ENCODE measurements at regions not wholly inside any gene's neighbourhood (a gene's known extent, or its start where the extent isn't known, plus 50 kb on each side); places are given as distances from the start of the nearest gene placed in this dataset.

- no peaks in the 10 kb centered on the region for H3K36me3 ChIP-seq
- no peaks in the 10 kb centered on the region for H3K9me3 ChIP-seq
- WGBS, 2 donors, result 42 to 46% methylated on average over 2 of the region's 2 CpGs
- ATAC-seq (no peak), DNase-seq (no peak)
- H3K27me3 ChIP-seq, result no peaks in the 10 kb centered on the region
- intact Hi-C loops (cut with DNase I), result no loop called here
- no peak overlapping the region for H3K27ac ChIP-seq
- no peak for TF ChIP-seq CTCF (IDR thresholded peaks at IDR 0.05)
- no peaks in the 10 kb centered on the region for H3K4me1 ChIP-seq
- H3K4me3 ChIP-seq, result no peak overlapping the region
Observed at GRCh38 chr13:47142105-47142504, 245.3 kb upstream of the HTR2A start.

GRCh38 chr13:47139519-47139918 lies 242.7 kb upstream of the HTR2A start:
- intact Hi-C loops (cut with DNase I), result no loop called here
- H3K36me3 ChIP-seq, result no peaks in the 10 kb centered on the region
- H3K4me1 ChIP-seq, result no peaks in the 10 kb centered on the region
- H3K27me3 ChIP-seq, result no peaks in the 10 kb centered on the region
- no peak for TF ChIP-seq CTCF (IDR thresholded peaks at IDR 0.05)
- DNase-seq (no peak), ATAC-seq (no peak)
- no peak overlapping the region for H3K27ac ChIP-seq
- H3K9me3 ChIP-seq, result no peaks in the 10 kb centered on the region
- H3K4me3 ChIP-seq, result no peak overlapping the region
- WGBS, 2 donors, result 59 to 60% methylated on average over 2 of the region's 2 CpGs

GRCh38 chr13:47136504-47136941 lies 239.7 kb upstream of the HTR2A start:
- ATAC-seq, result no peak

GRCh38 chr13:47135800-47136503 lies 239.1 kb upstream of the HTR2A start:
- WGBS, 2 donors, result 67 to 71% methylated on average over 5 of the region's 5 CpGs

More at GRCh38 chr13:47136504-47136941, 239.7 kb upstream of the HTR2A start:
- Histone ChIP-seq H3K27me3 (no peaks in the 10 kb centered on the region), H3K9me3 (no peaks in the 10 kb centered on the region), H3K27ac (no peak overlapping the region), H3K4me3 (no peak overlapping the region), H3K4me1 (no peaks in the 10 kb centered on the region), H3K36me3 (no peaks in the 10 kb centered on the region)
- DNase-seq, result no peak
- no peak for TF ChIP-seq CTCF (IDR thresholded peaks at IDR 0.05)
- intact Hi-C loops (cut with DNase I), result no loop called here
- WGBS, 2 donors, result 89 to 94% methylated on average over 1 of the region's 1 CpG

More at GRCh38 chr13:47135800-47136503, 239.1 kb upstream of the HTR2A start:
- H3K27me3 ChIP-seq, result no peaks in the 10 kb centered on the region
- no peaks in the 10 kb centered on the region for H3K9me3 ChIP-seq
- no peaks in the 10 kb centered on the region for H3K4me1 ChIP-seq
- no peak overlapping the region for H3K4me3 ChIP-seq
- TF ChIP-seq CTCF (IDR thresholded peaks at IDR 0.05), result no peak
- intact Hi-C loops (cut with DNase I), result no loop called here
- DNase-seq, result no peak
- H3K36me3 ChIP-seq, result no peaks in the 10 kb centered on the region
- no peak for ATAC-seq
- H3K27ac ChIP-seq, result no peak overlapping the region
